Astrocyte (in vitro differentiated cells and primary cell): ENCODE measurements at regions not wholly inside any gene's neighbourhood (a gene's known extent, or its start where the extent isn't known, plus 50 kb on each side); places are given as distances from the start of the nearest gene placed in this dataset.
A peak's percentile ranks its signal among the peaks of the same experiment; 100 is the strongest.

ENCODE experiments used
- DNase-seq: peaks from one replicate; pipeline ENCODE4 v3.0.0-alpha.2; 2010; ENCODE audit warnings: low read depth
- FAIRE-seq: peaks from 2 replicates; lab custom pipeline; 2011; peaks lifted over from hg19 to GRCh38; lab: Jason Lieb, UNC
- H2AFZ ChIP-seq: 2 replicates; pipeline ENCODE4 v1.6.0; 2012; ENCODE audit warnings: low read depth, low read length, inconsistent platforms
- H3K27ac ChIP-seq: 2 replicates; pipeline ENCODE4 v1.5.1; 2011; ENCODE audit warnings: low read depth, low read length, inconsistent platforms
- H3K27me3 ChIP-seq: 2 replicates; pipeline ENCODE4 v1.6.0; 2011; ENCODE audit warnings: low read length, inconsistent platforms; ENCODE audit not compliant: insufficient read depth
- H3K36me3 ChIP-seq: 2 replicates; pipeline ENCODE4 v1.5.1; 2011; ENCODE audit warnings: low read length, inconsistent platforms; ENCODE audit not compliant: insufficient read depth
- H3K4me1 ChIP-seq: 2 replicates; pipeline ENCODE4 v1.5.1; 2011; ENCODE audit warnings: low read length, inconsistent platforms; ENCODE audit not compliant: insufficient read depth
- H3K4me2 ChIP-seq: 2 replicates; pipeline ENCODE4 v1.6.0; 2012; ENCODE audit warnings: low read length, inconsistent platforms
- H3K4me3 ChIP-seq: 2 replicates; pipeline ENCODE4 v1.5.1; 2011; ENCODE audit warnings: low read depth, mild to moderate bottlenecking, low read length, inconsistent platforms; ENCODE audit not compliant: insufficient read depth
- H3K79me2 ChIP-seq: 2 replicates; pipeline ENCODE4 v1.6.0; 2012; ENCODE audit warnings: mild to moderate bottlenecking, low read length, inconsistent platforms; ENCODE audit not compliant: insufficient read depth
- H3K9ac ChIP-seq: 2 replicates; pipeline ENCODE4 v1.6.0; 2012; ENCODE audit warnings: mild to moderate bottlenecking, low read length, inconsistent platforms
- H3K9me3 ChIP-seq: 2 replicates; pipeline ENCODE4 v1.5.1; 2012; ENCODE audit warnings: low read depth, mild to moderate bottlenecking, low read length, inconsistent platforms; ENCODE audit not compliant: insufficient read depth
- H4K20me1 ChIP-seq: 2 replicates; pipeline ENCODE4 v1.6.0; 2012; ENCODE audit warnings: low read length, inconsistent platforms; ENCODE audit not compliant: insufficient read depth
- H3K27ac Mint-ChIP-seq: one replicate; pipeline ENCODE4 v1.8.0; 2021; ENCODE audit warnings: mild to moderate bottlenecking, mixed read lengths; ENCODE audit not compliant: unreplicated experiment
- H3K27me3 Mint-ChIP-seq: one replicate; pipeline ENCODE4 v1.8.0; 2021; ENCODE audit warnings: low read depth, mixed read lengths; ENCODE audit not compliant: unreplicated experiment
- H3K36me3 Mint-ChIP-seq: one replicate; pipeline ENCODE4 v1.8.0; 2021; ENCODE audit warnings: low read depth, mixed read lengths; ENCODE audit not compliant: unreplicated experiment
- H3K4me1 Mint-ChIP-seq: one replicate; pipeline ENCODE4 v1.8.0; 2021; ENCODE audit warnings: low read depth, mixed read lengths; ENCODE audit not compliant: unreplicated experiment
- H3K4me3 Mint-ChIP-seq: one replicate; pipeline ENCODE4 v1.8.0; 2021; ENCODE audit warnings: mild to moderate bottlenecking, moderate library complexity, mixed read lengths; ENCODE audit not compliant: unreplicated experiment
- H3K9me3 Mint-ChIP-seq: one replicate; pipeline ENCODE4 v1.8.0; 2021; ENCODE audit warnings: mild to moderate bottlenecking, mixed read lengths; ENCODE audit not compliant: unreplicated experiment
- CTCF ChIP-seq: IDR thresholded peaks from 2 replicates; pipeline ENCODE4 v1.5.1; 2011; ENCODE audit warnings: low read depth, mild to moderate bottlenecking, inconsistent platforms, low read length, moderate library complexity; ENCODE audit not compliant: insufficient read depth
- EZH2 ChIP-seq: IDR thresholded peaks from 2 replicates; pipeline ENCODE4 v1.6.1; 2012; ENCODE audit warnings: mild to moderate bottlenecking, low read length, inconsistent platforms; ENCODE audit not compliant: insufficient read depth

GRCh38 chr17:71821511-71821910 lies 299.3 kb upstream of the SOX9 start:
- TF ChIP-seq CTCF: no peak
- TF ChIP-seq EZH2: no peak
- Histone ChIP-seq H3K79me2 (no peaks in the 10 kb centered on the region), H3K4me2 (no peak overlapping the region), H2AFZ (no peak overlapping the region), H3K27me3 (no peaks in the 10 kb centered on the region), H3K36me3 (no peaks in the 10 kb centered on the region), H3K4me3 (no peak overlapping the region), H3K27ac (no peak overlapping the region), H3K4me1 (no peaks in the 10 kb centered on the region), H3K9me3 (no peaks in the 10 kb centered on the region), H3K9ac (no peak overlapping the region), H4K20me1 (no peaks in the 10 kb centered on the region)
- Mint-ChIP-seq H3K36me3 (no peaks in the 10 kb centered on the region), H3K4me3 (no peak overlapping the region), H3K4me1 (peaks cover 3% of the 10 kb centered on the region), H3K27me3 (no peaks in the 10 kb centered on the region), H3K9me3 (no peaks in the 10 kb centered on the region), H3K27ac (no peak overlapping the region)
- FAIRE-seq (no peak), DNase-seq (peak; percentile 72)

GRCh38 chr17:71824671-71825070 lies 296.1 kb upstream of the SOX9 start:
- no peak for TF ChIP-seq CTCF
- TF ChIP-seq EZH2: no peak

GRCh38 chr17:71825687-71826086 lies 295.1 kb upstream of the SOX9 start:
- H3K27me3 Mint-ChIP-seq: no peaks in the 10 kb centered on the region
- TF ChIP-seq CTCF (no peak), EZH2 (no peak)
- Histone ChIP-seq H3K9me3 (no peaks in the 10 kb centered on the region), H3K9ac (no peak overlapping the region), H3K27ac (no peak overlapping the region), H3K4me1 (no peaks in the 10 kb centered on the region), H3K4me3 (no peak overlapping the region), H3K36me3 (no peaks in the 10 kb centered on the region), H2AFZ (no peak overlapping the region), H3K79me2 (no peaks in the 10 kb centered on the region), H3K27me3 (no peaks in the 10 kb centered on the region), H3K4me2 (no peak overlapping the region), H4K20me1 (no peaks in the 10 kb centered on the region)
- no peak overlapping the region for H3K4me3 Mint-ChIP-seq
- FAIRE-seq (peak; percentile 69), DNase-seq (peak; percentile 28)
- peaks cover 12% of the 10 kb centered on the region for H3K4me1 Mint-ChIP-seq
- no peaks in the 10 kb centered on the region for H3K36me3 Mint-ChIP-seq
- no peak overlapping the region for H3K27ac Mint-ChIP-seq
- H3K9me3 Mint-ChIP-seq: no peaks in the 10 kb centered on the region

More at GRCh38 chr17:71824671-71825070, 296.1 kb upstream of the SOX9 start:
- H3K36me3 Mint-ChIP-seq: no peaks in the 10 kb centered on the region
- Histone ChIP-seq H3K9me3 (no peaks in the 10 kb centered on the region), H3K9ac (no peak overlapping the region), H3K79me2 (no peaks in the 10 kb centered on the region), H3K36me3 (no peaks in the 10 kb centered on the region), H4K20me1 (no peaks in the 10 kb centered on the region), H3K4me2 (no peak overlapping the region), H3K27ac (no peak overlapping the region), H3K4me1 (no peaks in the 10 kb centered on the region), H3K4me3 (no peak overlapping the region), H3K27me3 (no peaks in the 10 kb centered on the region), H2AFZ (no peak overlapping the region)
- H3K9me3 Mint-ChIP-seq: no peaks in the 10 kb centered on the region
- no peaks in the 10 kb centered on the region for H3K27me3 Mint-ChIP-seq
- H3K4me1 Mint-ChIP-seq: peaks cover 12% of the 10 kb centered on the region
- no peak overlapping the region for H3K27ac Mint-ChIP-seq
- FAIRE-seq: no peak
- DNase-seq: no peak
- no peak overlapping the region for H3K4me3 Mint-ChIP-seq
